ENCODE measurements at regions not wholly inside any gene's neighbourhood (a gene's known extent, or its start where the extent isn't known, plus 50 kb on each side); places are given as distances from the start of the nearest gene placed in this dataset.

DNA sequence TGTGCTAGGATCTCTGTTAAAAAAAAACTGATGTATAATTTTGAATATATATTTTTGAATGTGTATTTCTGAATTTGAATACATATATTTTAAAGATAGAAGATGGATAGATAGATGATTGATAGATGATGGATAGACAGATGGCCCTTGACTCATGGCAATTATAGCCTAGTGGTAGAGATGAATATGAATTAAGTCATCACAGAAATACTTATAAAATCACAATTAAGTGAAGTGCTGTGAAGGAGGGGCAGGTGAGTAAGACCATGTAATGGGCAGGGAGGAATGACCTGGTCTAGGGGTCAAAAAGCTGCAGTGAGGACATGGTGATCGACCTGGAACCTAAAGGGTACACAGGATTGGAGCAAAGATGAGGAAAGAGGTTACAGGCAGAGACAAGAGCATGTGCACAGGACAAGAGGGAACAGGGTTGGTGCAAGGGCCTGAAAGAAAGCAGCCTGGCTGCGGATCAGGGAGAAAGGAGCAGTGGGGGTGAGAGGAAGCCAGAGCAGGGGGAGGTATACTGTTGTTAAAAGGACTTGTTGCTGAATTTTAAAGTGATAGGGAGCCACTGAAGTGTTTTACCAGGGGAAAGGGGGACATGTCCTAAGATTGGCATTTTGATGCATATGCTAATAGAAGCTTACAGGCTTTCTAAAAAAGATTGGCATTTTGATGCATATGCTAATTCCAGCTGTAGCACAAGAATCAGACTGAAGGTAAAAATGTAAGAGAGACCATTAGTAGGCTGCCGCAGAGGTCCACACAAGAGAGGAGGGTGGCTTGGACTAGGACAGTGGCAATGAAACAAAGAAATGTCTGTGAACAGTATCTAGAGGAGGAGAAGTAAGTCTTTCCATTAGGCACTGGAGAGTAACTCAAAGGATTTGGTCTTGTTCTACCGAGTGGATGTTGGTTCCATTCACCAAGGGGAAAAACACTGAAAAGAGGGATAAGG is 527.8 kb downstream of the AGTPBP1 start:
- no peak for TF ChIP-seq EP300 (conservative IDR thresholded peaks at IDR 0.05; ENCODE audit: poor library complexity, severe bottlenecking)
- TF ChIP-seq, protein P1, sequence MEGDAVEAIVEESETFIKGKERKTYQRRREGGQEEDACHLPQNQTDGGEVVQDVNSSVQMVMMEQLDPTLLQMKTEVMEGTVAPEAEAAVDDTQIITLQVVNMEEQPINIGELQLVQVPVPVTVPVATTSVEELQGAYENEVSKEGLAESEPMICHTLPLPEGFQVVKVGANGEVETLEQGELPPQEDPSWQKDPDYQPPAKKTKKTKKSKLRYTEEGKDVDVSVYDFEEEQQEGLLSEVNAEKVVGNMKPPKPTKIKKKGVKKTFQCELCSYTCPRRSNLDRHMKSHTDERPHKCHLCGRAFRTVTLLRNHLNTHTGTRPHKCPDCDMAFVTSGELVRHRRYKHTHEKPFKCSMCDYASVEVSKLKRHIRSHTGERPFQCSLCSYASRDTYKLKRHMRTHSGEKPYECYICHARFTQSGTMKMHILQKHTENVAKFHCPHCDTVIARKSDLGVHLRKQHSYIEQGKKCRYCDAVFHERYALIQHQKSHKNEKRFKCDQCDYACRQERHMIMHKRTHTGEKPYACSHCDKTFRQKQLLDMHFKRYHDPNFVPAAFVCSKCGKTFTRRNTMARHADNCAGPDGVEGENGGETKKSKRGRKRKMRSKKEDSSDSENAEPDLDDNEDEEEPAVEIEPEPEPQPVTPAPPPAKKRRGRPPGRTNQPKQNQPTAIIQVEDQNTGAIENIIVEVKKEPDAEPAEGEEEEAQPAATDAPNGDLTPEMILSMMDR (IDR thresholded peaks at IDR 0.05; ENCODE audit: poor library complexity, severe bottlenecking) = no peak
- no peak for TF ChIP-seq SMC3 (conservative IDR thresholded peaks at IDR 0.05; ENCODE audit: poor library complexity)
- TF ChIP-seq EZH2 (IDR thresholded peaks at IDR 0.05; ENCODE audit: borderline replicate concordance, insufficient read depth, low read length, poor library complexity, severe bottlenecking) = no peak
